Umbilical cord (tissue), 1 donor: ENCODE measurements at regions not wholly inside any gene's neighbourhood (a gene's known extent, or its start where the extent isn't known, plus 50 kb on each side); places are given as distances from the start of the nearest gene placed in this dataset.
"Not testable (repeated sequence)": the region's sequence is repeated elsewhere in the genome, so short reads cannot be mapped to it uniquely, and the experiment has no call there.

Experiments used
- DNase-seq: peaks from one replicate; pipeline ENCODE4 v3.0.0-alpha.2; 2015; ENCODE audit warnings: low spot score

GRCh38 chr11:24240496-24241175, 256.2 kb upstream of the LUZP2 start:
- no peak for DNase-seq

- DNase-seq = no peak
Observed at GRCh38 chr11:24246715-24247114, 250.1 kb upstream of the LUZP2 start.

- no peak for DNase-seq
Observed at GRCh38 chr11:24247846-24248245, 249.0 kb upstream of the LUZP2 start.

- DNase-seq = no peak
Observed at GRCh38 chr11:24249921-24250320, 246.9 kb upstream of the LUZP2 start.

- DNase-seq = no peak
Observed at GRCh38 chr11:24253237-24253760, 243.6 kb upstream of the LUZP2 start.

GRCh38 chr11:24264868-24265267, 232.0 kb upstream of the LUZP2 start:
- DNase-seq = no peak

GRCh38 chr11:24267014-24267413, 229.8 kb upstream of the LUZP2 start:
- no peak for DNase-seq

- DNase-seq = no peak
Observed at GRCh38 chr11:24271798-24272197, 225.1 kb upstream of the LUZP2 start.

GRCh38 chr11:24274214-24274781, 222.6 kb upstream of the LUZP2 start:
- not testable (repeated sequence) for DNase-seq

- DNase-seq = no peak
Observed at GRCh38 chr11:24286238-24286637, 210.6 kb upstream of the LUZP2 start.

- DNase-seq = no peak
Observed at GRCh38 chr11:24289301-24289700, 207.6 kb upstream of the LUZP2 start.

GRCh38 chr11:24293964-24294363, 202.9 kb upstream of the LUZP2 start:
- no peak for DNase-seq

- DNase-seq = no peak
Observed at GRCh38 chr11:24295360-24295759, 201.5 kb upstream of the LUZP2 start.

- DNase-seq = no peak
Observed at GRCh38 chr11:24297461-24297860, 199.4 kb upstream of the LUZP2 start.

GRCh38 chr11:24298146-24298545, 198.7 kb upstream of the LUZP2 start:
- DNase-seq = no peak

- DNase-seq = no peak
Observed at GRCh38 chr11:24311974-24312373, 184.9 kb upstream of the LUZP2 start.

GRCh38 chr11:24312464-24313238, 184.2 kb upstream of the LUZP2 start:
- DNase-seq = no peak

GRCh38 chr11:24321229-24321628, 175.6 kb upstream of the LUZP2 start:
- no peak for DNase-seq

- DNase-seq = no peak
Observed at GRCh38 chr11:24324211-24324610, 172.6 kb upstream of the LUZP2 start.

- DNase-seq = no peak
Observed at GRCh38 chr11:24344222-24344621, 152.6 kb upstream of the LUZP2 start.

GRCh38 chr11:24348908-24349307, 147.9 kb upstream of the LUZP2 start:
- DNase-seq = no peak

- no peak for DNase-seq
Observed at GRCh38 chr11:24351179-24351578, 145.7 kb upstream of the LUZP2 start.

- no peak for DNase-seq
Observed at GRCh38 chr11:24356501-24356900, 140.4 kb upstream of the LUZP2 start.
